ENCODE measurements at regions not wholly inside any gene's neighbourhood (a gene's known extent, or its start where the extent isn't known, plus 50 kb on each side); places are given as distances from the start of the nearest gene placed in this dataset.

DNA sequence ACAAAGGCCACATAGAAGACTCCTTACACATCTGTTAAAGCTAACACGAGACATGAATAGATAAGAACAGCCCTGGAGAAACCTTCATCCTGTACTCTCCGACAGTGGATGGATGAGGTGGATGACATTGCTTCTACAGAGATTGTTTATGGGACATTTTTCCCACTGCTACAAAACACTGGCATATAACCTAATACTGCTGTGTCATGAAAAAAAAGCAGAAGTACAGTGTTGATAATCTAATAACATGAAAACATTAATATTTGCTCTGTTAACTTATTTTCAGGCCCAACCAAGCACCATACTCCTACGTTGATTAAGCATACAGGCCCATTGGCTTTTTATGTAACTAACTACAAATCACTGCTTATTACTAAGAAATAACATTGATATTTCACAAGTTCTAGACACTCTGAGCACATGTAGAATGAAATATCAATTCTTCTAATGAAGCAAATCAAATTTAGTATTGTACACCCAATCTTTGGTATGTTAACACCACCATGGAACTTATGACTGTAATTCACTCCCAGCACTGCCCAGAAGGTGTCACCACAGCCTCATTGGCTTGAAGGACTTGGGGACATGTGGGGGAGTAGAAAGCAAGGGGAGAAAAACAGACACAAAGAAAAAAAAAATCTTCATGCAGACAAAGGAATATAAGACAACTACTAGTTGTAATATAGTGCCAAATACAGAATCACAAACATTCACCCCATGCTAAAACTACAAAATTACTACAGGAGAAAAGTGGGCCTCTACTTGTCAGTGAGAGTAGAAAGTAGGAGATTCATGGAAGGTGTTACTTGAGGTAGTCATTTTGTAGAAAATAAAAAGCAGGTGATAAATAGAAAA lies 330.0 kb upstream of the PMFBP1 start:
- no peaks in the 10 kb centered on the region for H3K27me3 ChIP-seq (replicated peaks in 1 of 7)
- H3K9me3 ChIP-seq: no peaks in the 10 kb centered on the region
- TF ChIP-seq, protein P1, sequence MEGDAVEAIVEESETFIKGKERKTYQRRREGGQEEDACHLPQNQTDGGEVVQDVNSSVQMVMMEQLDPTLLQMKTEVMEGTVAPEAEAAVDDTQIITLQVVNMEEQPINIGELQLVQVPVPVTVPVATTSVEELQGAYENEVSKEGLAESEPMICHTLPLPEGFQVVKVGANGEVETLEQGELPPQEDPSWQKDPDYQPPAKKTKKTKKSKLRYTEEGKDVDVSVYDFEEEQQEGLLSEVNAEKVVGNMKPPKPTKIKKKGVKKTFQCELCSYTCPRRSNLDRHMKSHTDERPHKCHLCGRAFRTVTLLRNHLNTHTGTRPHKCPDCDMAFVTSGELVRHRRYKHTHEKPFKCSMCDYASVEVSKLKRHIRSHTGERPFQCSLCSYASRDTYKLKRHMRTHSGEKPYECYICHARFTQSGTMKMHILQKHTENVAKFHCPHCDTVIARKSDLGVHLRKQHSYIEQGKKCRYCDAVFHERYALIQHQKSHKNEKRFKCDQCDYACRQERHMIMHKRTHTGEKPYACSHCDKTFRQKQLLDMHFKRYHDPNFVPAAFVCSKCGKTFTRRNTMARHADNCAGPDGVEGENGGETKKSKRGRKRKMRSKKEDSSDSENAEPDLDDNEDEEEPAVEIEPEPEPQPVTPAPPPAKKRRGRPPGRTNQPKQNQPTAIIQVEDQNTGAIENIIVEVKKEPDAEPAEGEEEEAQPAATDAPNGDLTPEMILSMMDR (IDR thresholded peaks at IDR 0.05 in 8 of 11, conservative IDR thresholded peaks at IDR 0.05 in 3 of 11): peak; percentile 14 to 61 (median 49)
- TF ChIP-seq POLR2AphosphoS5 (IDR thresholded peaks at IDR 0.05) (no peak), POLR2A (IDR thresholded peaks at IDR 0.05) (no peak)
- no peaks in the 10 kb centered on the region for H3K4me1 ChIP-seq
- no peaks in the 10 kb centered on the region for H3K36me3 ChIP-seq
- intact Hi-C loops (cut with DNase I; ENCODE audit: low total_unique reads): loop anchor here (10.0 kb wide), 1 partner anchor 693 kb away; no protein-coding TSS in a partner anchor
- no peak overlapping the region for H3K4me3 ChIP-seq
- WGBS, 5 donors: 79 to 92% (median 83%) methylated on average over 3 of the region's 3 CpGs
- H3K27ac ChIP-seq: no peak overlapping the region
- DNase-seq: no peak

DNA sequence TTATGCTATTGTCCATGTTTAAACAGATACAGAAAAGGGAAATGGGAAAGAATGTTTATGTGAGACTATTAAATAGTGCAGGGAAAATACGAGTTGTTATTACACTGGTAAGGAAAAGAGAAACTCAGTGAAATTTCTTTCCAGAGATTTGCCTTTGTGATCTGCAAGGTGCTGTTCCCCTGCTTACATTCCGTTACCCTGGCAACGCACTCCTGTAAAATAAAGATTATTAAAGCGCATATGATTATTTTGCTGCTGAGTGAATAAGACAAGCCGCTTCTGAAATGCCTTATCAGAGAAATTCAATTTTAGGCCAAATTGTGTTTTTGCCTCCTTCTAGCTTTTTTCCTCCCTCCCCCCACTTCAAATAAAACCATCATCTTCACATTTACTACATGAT lies 328.6 kb upstream of the PMFBP1 start:
- H3K4me3 ChIP-seq: no peak overlapping the region
- WGBS, 5 donors: 93 to 97% (median 96%) methylated on average over 5 of the region's 5 CpGs
- H3K9me3 ChIP-seq: no peaks in the 10 kb centered on the region
- H3K36me3 ChIP-seq: no peaks in the 10 kb centered on the region
- intact Hi-C loops (cut with DNase I; ENCODE audit: low total_unique reads): loop anchor here (10.0 kb wide), 1 partner anchor 694 kb away; no protein-coding TSS in a partner anchor
- H3K27me3 ChIP-seq (replicated peaks in 1 of 7): no peaks in the 10 kb centered on the region
- no peak for TF ChIP-seq POLR2AphosphoS5 (IDR thresholded peaks at IDR 0.05)
- TF ChIP-seq, protein P1 (IDR thresholded peaks at IDR 0.05 in 8 of 11, conservative IDR thresholded peaks at IDR 0.05 in 3 of 11): no peak
- TF ChIP-seq POLR2A (IDR thresholded peaks at IDR 0.05): no peak
- no peak for DNase-seq
- no peak overlapping the region for H3K27ac ChIP-seq
- H3K4me1 ChIP-seq: no peaks in the 10 kb centered on the region

DNA sequence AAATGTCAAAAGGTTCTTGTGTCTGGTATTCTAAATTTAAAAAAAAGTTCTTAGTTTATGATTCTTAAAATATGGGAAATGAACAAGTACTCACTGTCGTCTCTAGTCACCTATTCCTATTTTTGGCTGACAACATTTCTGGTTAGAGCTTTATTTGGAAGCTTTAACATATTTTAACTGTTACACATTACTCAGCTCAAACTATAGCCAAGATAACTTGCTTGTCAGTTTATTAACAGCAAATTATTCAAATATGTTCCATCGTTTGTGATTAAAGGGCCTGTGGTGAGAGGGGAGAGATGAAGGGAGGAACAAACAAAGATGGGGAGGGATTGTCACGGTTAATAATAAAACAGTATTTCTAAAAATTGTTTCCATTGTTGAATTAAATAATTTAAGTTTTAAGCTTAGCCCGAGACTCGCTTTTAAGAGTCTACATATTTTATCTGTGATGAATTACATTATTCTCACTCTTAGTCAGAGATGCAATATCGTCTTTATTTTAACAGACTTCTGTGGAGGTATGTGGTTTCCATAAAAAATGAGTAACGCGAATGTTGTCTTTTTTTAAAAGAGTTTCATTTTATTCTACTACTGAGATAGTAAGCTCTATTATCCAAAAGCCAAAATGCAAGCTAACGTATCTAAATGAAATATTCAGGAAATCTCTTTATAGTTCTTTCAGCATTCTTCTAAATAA lies 321.9 kb upstream of the PMFBP1 start:
- H3K4me1 ChIP-seq: no peaks in the 10 kb centered on the region
- 85 to 92% (median 89%) methylated on average over 9 of the region's 9 CpGs for WGBS, 5 donors
- no peaks in the 10 kb centered on the region for H3K27me3 ChIP-seq (replicated peaks in 1 of 7)
- intact Hi-C loops (cut with DNase I; ENCODE audit: low total_unique reads): no loop called here
- H3K4me3 ChIP-seq: no peak overlapping the region
- H3K36me3 ChIP-seq: no peaks in the 10 kb centered on the region
- TF ChIP-seq POLR2A (IDR thresholded peaks at IDR 0.05): no peak
- TF ChIP-seq, protein P1 (IDR thresholded peaks at IDR 0.05 in 8 of 11, conservative IDR thresholded peaks at IDR 0.05 in 3 of 11): no peak
- TF ChIP-seq POLR2AphosphoS5 (IDR thresholded peaks at IDR 0.05): no peak
- no peak for DNase-seq
- H3K27ac ChIP-seq: no peak overlapping the region
- H3K9me3 ChIP-seq: no peaks in the 10 kb centered on the region

DNA sequence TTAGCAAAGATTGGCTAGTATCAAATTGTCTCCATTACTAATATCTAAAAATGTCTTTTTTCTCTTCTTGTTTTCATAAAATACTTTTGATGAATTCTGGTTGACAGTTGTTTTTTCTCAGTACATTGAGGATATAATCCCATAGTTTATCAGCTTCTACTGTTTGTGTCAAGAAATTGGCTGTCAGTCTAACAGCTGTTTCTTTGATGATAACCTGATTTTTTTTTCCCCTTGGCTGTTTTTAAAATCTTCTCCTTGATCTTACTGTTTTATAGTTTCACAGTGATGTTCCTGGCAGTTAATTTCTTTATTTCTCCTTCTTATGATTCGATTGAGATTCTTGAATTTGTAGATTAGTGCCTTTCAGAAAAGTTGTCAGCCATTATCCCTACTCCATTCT lies 315.3 kb upstream of the PMFBP1 start:
- Histone ChIP-seq H3K27me3 (replicated peaks in 1 of 7) (no peaks in the 10 kb centered on the region), H3K36me3 (no peaks in the 10 kb centered on the region), H3K4me3 (no peak overlapping the region), H3K9me3 (no peaks in the 10 kb centered on the region), H3K4me1 (peaks cover 0 to under 1% (median 0%) of the 10 kb centered on the region in 6 donors), H3K27ac (no peak overlapping the region)
- TF ChIP-seq POLR2AphosphoS5 (IDR thresholded peaks at IDR 0.05) (no peak), POLR2A (IDR thresholded peaks at IDR 0.05) (no peak)
- TF ChIP-seq, protein P1 (IDR thresholded peaks at IDR 0.05 in 8 of 11, conservative IDR thresholded peaks at IDR 0.05 in 3 of 11): no peak
- WGBS, 5 donors: 92 to 97% (median 94%) methylated on average over 1 of the region's 1 CpG
- no peak for DNase-seq
- intact Hi-C loops (cut with DNase I; ENCODE audit: low total_unique reads): no loop called here
